Panc1 (cell line): ENCODE measurements at regions not wholly inside any gene's neighbourhood (a gene's known extent, or its start where the extent isn't known, plus 50 kb on each side); places are given as distances from the start of the nearest gene placed in this dataset.

Experiments used
- CTCF ChIP-seq: fragments of 450-650 bp; IDR thresholded peaks from 2 replicates; pipeline ENCODE4 v1.5.1; 2017; ENCODE audit warnings: mild to moderate bottlenecking
- POLR2AphosphoS5 ChIP-seq: IDR thresholded peaks from 2 replicates; pipeline ENCODE4 v1.6.1; 2012; ENCODE audit warnings: mild to moderate bottlenecking, low read depth, low read length, moderate library complexity
- REST ChIP-seq, 2 experiments: IDR thresholded peaks; 2 replicates each; pipeline ENCODE4 v1.6.1; 2011 to 2012; ENCODE audit warnings: low read depth in 2 of 2, control low read depth in 1 of 2, low read length in 1 of 2, mild to moderate bottlenecking in 1 of 2, moderate library complexity in 1 of 2; ENCODE audit not compliant: insufficient read depth in 1 of 2
- SIN3A ChIP-seq: IDR thresholded peaks from 2 replicates; pipeline ENCODE4 v1.6.1; 2012; ENCODE audit warnings: low read depth, mild to moderate bottlenecking, low read length, moderate library complexity, borderline replicate concordance; ENCODE audit not compliant: insufficient read depth

GRCh38 chr9:99735041-99735440 is 86.6 kb upstream of the NR4A3 start:
- no peak for TF ChIP-seq CTCF
- TF ChIP-seq REST (IDR thresholded peaks at IDR 0.05; ENCODE audit: insufficient read depth in 1 of 2, low read depth in 2 of 2, low read length in 1 of 2): no peak
- no peak for TF ChIP-seq POLR2AphosphoS5
- TF ChIP-seq SIN3A: no peak
